ENCODE measurements at regions not wholly inside any gene's neighbourhood (a gene's known extent, or its start where the extent isn't known, plus 50 kb on each side); places are given as distances from the start of the nearest gene placed in this dataset.

- TF ChIP-seq POLR2A (IDR thresholded peaks at IDR 0.05): no peak
- no peak for TF ChIP-seq CTCF (IDR thresholded peaks at IDR 0.05)
- no peak for TF ChIP-seq POLR2AphosphoS5 (IDR thresholded peaks at IDR 0.05)
- no peak for TF ChIP-seq EP300 (IDR thresholded peaks at IDR 0.05)
- intact Hi-C loops (cut with DNase I): no loop called here
- Histone ChIP-seq H3K27ac (no peak overlapping the region), H3K9me3 (peaks cover 0 to 2% (median 0%) of the 10 kb centered on the region in 4 donors), H3K4me1 (peaks cover 0 to 18% (median 6%) of the 10 kb centered on the region in 4 donors), H3K36me3 (no peaks in the 10 kb centered on the region), H3K4me3 (no peak overlapping the region), H3K27me3 (no peaks in the 10 kb centered on the region)
- WGBS, 2 donors: 94 to 96% methylated on average over 1 of the region's 1 CpG
- no peak for DNase-seq
These were observed 468.7 kb upstream of the ID4 start for GRCh38 chr6:19368511-19368910.

GRCh38 chr6:19369785-19370184 lies 467.4 kb upstream of the ID4 start:
- no peaks in the 10 kb centered on the region for H3K27me3 ChIP-seq
- DNase-seq: no peak
- no peaks in the 10 kb centered on the region for H3K36me3 ChIP-seq
- no peak overlapping the region for H3K27ac ChIP-seq
- no peak overlapping the region for H3K4me3 ChIP-seq
- peaks cover 0 to 18% (median 6%) of the 10 kb centered on the region in 4 donors for H3K4me1 ChIP-seq
- H3K9me3 ChIP-seq: peaks cover 0 to 2% (median 0%) of the 10 kb centered on the region in 4 donors
- TF ChIP-seq POLR2A (IDR thresholded peaks at IDR 0.05) (no peak), EP300 (IDR thresholded peaks at IDR 0.05) (no peak), CTCF (IDR thresholded peaks at IDR 0.05) (no peak), POLR2AphosphoS5 (IDR thresholded peaks at IDR 0.05) (no peak)
- intact Hi-C loops (cut with DNase I): no loop called here

- intact Hi-C loops (cut with DNase I): no loop called here
- Histone ChIP-seq H3K4me1 (peaks cover 0 to 18% (median 6%) of the 10 kb centered on the region in 4 donors), H3K27me3 (no peaks in the 10 kb centered on the region), H3K36me3 (no peaks in the 10 kb centered on the region), H3K9me3 (peaks cover 0 to 2% (median 0%) of the 10 kb centered on the region in 4 donors), H3K27ac (no peak overlapping the region), H3K4me3 (no peak overlapping the region)
- no peak for TF ChIP-seq POLR2A (IDR thresholded peaks at IDR 0.05)
- TF ChIP-seq EP300 (IDR thresholded peaks at IDR 0.05): no peak
- no peak for TF ChIP-seq POLR2AphosphoS5 (IDR thresholded peaks at IDR 0.05)
- TF ChIP-seq CTCF (IDR thresholded peaks at IDR 0.05): no peak
- no peak for DNase-seq
- 39 to 43% methylated on average over 3 of the region's 3 CpGs for WGBS, 2 donors
These were observed 466.3 kb upstream of the ID4 start for GRCh38 chr6:19370831-19371230.

GRCh38 chr6:19375613-19376012 lies 461.6 kb upstream of the ID4 start:
- Histone ChIP-seq H3K9me3 (no peaks in the 10 kb centered on the region), H3K27me3 (no peaks in the 10 kb centered on the region), H3K4me3 (no peak overlapping the region), H3K4me1 (peaks cover 0 to under 1% (median 0%) of the 10 kb centered on the region in 4 donors), H3K27ac (no peak overlapping the region), H3K36me3 (no peaks in the 10 kb centered on the region)
- DNase-seq: no peak
- intact Hi-C loops (cut with DNase I): no loop called here
- TF ChIP-seq POLR2AphosphoS5 (IDR thresholded peaks at IDR 0.05) (no peak), POLR2A (IDR thresholded peaks at IDR 0.05) (no peak), CTCF (IDR thresholded peaks at IDR 0.05) (no peak), EP300 (IDR thresholded peaks at IDR 0.05) (no peak)

- Histone ChIP-seq H3K27me3 (no peaks in the 10 kb centered on the region), H3K27ac (no peak overlapping the region), H3K9me3 (no peaks in the 10 kb centered on the region), H3K36me3 (no peaks in the 10 kb centered on the region), H3K4me3 (no peak overlapping the region), H3K4me1 (no peaks in the 10 kb centered on the region)
- intact Hi-C loops (cut with DNase I): no loop called here
- no peak for DNase-seq
- WGBS, 2 donors: 60 to 73% methylated on average over 3 of the region's 3 CpGs
- no peak for TF ChIP-seq POLR2A (IDR thresholded peaks at IDR 0.05)
These were observed 459.4 kb upstream of the ID4 start for GRCh38 chr6:19377722-19378121.

Measured in sigmoid colon (tissue), 6 donors.